Smooth muscle cell (in vitro differentiated cells): ENCODE measurements at regions not wholly inside any gene's neighbourhood (a gene's known extent, or its start where the extent isn't known, plus 50 kb on each side); places are given as distances from the start of the nearest gene placed in this dataset.
A peak's percentile ranks its signal among the peaks of the same experiment; 100 is the strongest.

Source experiments
- DNase-seq: peaks from one replicate; lab custom pipeline; 2025; ENCODE audit not compliant: unreplicated experiment; lab: John Stamatoyannopoulos, UW
- H2AFZ ChIP-seq: fragments of 200-600 bp; sonication (generic); 2 replicates; pipeline ENCODE4 v1.6.0; 2016; ENCODE audit warnings: antibody characterized with exemption, low read depth, mild to moderate bottlenecking
- H3F3A ChIP-seq: fragments of 200-600 bp; sonication (generic); 2 replicates; pipeline ENCODE4 v1.6.0; 2017; ENCODE audit warnings: antibody characterized with exemption, low read depth
- H3K27ac ChIP-seq: fragments of 200-600 bp; sonication (generic); 2 replicates; pipeline ENCODE4 v1.5.1; 2016; ENCODE audit warnings: low read depth, mild to moderate bottlenecking
- H3K27me3 ChIP-seq: fragments of 200-600 bp; sonication (generic); 2 replicates; pipeline ENCODE4 v1.6.1; 2016; ENCODE audit warnings: low read depth, mild to moderate bottlenecking
- H3K36me3 ChIP-seq: fragments of 200-600 bp; sonication (generic); 2 replicates; pipeline ENCODE4 v1.5.1; 2016; ENCODE audit warnings: low read depth
- H3K4me1 ChIP-seq: fragments of 200-600 bp; sonication (generic); 2 replicates; pipeline ENCODE4 v1.5.1; 2016; ENCODE audit warnings: low read depth
- H3K4me2 ChIP-seq: fragments of 200-600 bp; sonication (generic); 2 replicates; pipeline ENCODE4 v1.6.0; 2016; ENCODE audit warnings: mild to moderate bottlenecking
- H3K4me3 ChIP-seq: fragments of 200-600 bp; sonication (generic); 2 replicates; pipeline ENCODE4 v1.5.1; 2016; ENCODE audit warnings: mild to moderate bottlenecking
- H3K79me2 ChIP-seq: fragments of 200-600 bp; sonication (generic); 2 replicates; pipeline ENCODE4 v1.6.0; 2016; ENCODE audit warnings: low read depth, mild to moderate bottlenecking
- H3K9ac ChIP-seq: fragments of 200-600 bp; sonication (generic); 2 replicates; pipeline ENCODE4 v1.6.0; 2016; ENCODE audit warnings: low read depth
- H3K9me3 ChIP-seq: fragments of 200-600 bp; sonication (generic); replicated peaks from 2 replicates; pipeline ENCODE4 v1.5.1; 2016; ENCODE audit warnings: low read depth
- H4K20me1 ChIP-seq: fragments of 200-600 bp; sonication (generic); 2 replicates; pipeline ENCODE4 v1.6.0; 2016; ENCODE audit warnings: low read depth
- CTCF ChIP-seq: fragments of 200-600 bp; sonication (generic); IDR thresholded peaks from 2 replicates; pipeline ENCODE4 v1.5.1; 2017; ENCODE audit warnings: borderline replicate concordance, mild to moderate bottlenecking, antibody characterized with exemption; ENCODE audit not compliant: insufficient read depth, poor library complexity, severe bottlenecking
- WGBS: methylation state at CpG from one replicate; pipeline ENCODE4 v1.1.7; 2016; ENCODE audit warnings: low lambda C conversion rate; 5-methylcytosine and 5-hydroxymethylcytosine counted together

GRCh38 chr10:2913474-2913873, 153.9 kb upstream of the PFKP start:
- no peaks in the 10 kb centered on the region for H3K9me3 ChIP-seq
- H4K20me1 ChIP-seq = no peaks in the 10 kb centered on the region
- H2AFZ ChIP-seq = no peak overlapping the region
- peaks cover 5% of the 10 kb centered on the region for H3K4me1 ChIP-seq
- H3F3A ChIP-seq = no peaks in the 10 kb centered on the region
- no peak overlapping the region for H3K4me3 ChIP-seq
- H3K27ac ChIP-seq = no peak overlapping the region
- H3K36me3 ChIP-seq = no peaks in the 10 kb centered on the region
- no peak overlapping the region for H3K9ac ChIP-seq
- no peaks in the 10 kb centered on the region for H3K27me3 ChIP-seq
- no peak for TF ChIP-seq CTCF
- DNase-seq = no peak
- 88% methylated on average over 4 of the region's 4 CpGs for WGBS
- no peaks in the 10 kb centered on the region for H3K79me2 ChIP-seq
- no peak overlapping the region for H3K4me2 ChIP-seq

DNA sequence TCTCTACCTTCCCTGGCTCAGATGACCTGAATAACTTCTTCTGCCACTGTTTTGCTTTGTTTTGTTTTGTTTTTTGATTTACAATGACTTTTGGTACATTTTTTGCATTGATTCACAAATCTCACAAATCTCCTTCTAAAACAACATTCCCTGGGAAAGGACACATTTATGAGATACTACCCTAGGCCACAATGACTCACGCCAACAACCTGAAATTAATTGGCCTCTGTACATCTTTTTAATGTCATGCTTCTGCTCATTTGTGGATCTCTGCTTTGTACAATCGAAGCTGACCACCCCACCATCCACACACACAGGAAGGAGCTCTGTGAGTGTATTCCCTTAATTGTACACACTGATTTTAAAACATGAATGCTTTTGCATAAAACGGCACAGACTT, 156.7 kb upstream of the PFKP start:
- H3K36me3 ChIP-seq = no peaks in the 10 kb centered on the region
- H3K4me3 ChIP-seq = no peak overlapping the region
- H3K27me3 ChIP-seq = no peaks in the 10 kb centered on the region
- no peaks in the 10 kb centered on the region for H3K9me3 ChIP-seq
- H3K79me2 ChIP-seq = no peaks in the 10 kb centered on the region
- DNase-seq = no peak
- H3K27ac ChIP-seq = no peak overlapping the region
- no peak overlapping the region for H3K9ac ChIP-seq
- no peaks in the 10 kb centered on the region for H3F3A ChIP-seq
- WGBS = 66% methylated on average over 3 of the region's 3 CpGs
- no peaks in the 10 kb centered on the region for H3K4me1 ChIP-seq
- H3K4me2 ChIP-seq = no peak overlapping the region
- H2AFZ ChIP-seq = no peak overlapping the region
- TF ChIP-seq CTCF = no peak
- H4K20me1 ChIP-seq = no peaks in the 10 kb centered on the region

DNA sequence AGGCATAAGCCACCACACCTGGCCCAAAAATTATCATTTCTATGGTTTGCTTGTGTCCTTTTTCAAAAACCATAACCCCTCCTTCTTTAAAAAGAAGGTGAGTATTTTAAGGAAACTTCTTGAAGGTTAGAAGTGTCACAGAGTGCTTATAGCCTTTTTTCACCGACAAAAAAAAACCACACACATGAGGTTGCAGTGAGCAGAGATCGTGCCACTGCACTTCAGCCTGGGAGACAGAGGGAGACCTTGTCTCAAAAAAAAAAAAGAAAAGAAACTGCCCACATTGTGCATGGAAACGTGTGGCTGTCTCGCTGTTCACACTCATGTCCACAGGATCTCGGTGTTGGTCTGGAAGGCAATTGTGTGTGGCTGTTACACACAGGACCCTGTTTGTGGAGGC, 157.4 kb upstream of the PFKP start:
- no peak overlapping the region for H3K9ac ChIP-seq
- TF ChIP-seq CTCF = no peak
- 82% methylated on average over 5 of the region's 5 CpGs for WGBS
- no peaks in the 10 kb centered on the region for H3K36me3 ChIP-seq
- H3K4me3 ChIP-seq = no peak overlapping the region
- no peaks in the 10 kb centered on the region for H3K27me3 ChIP-seq
- H3K4me1 ChIP-seq = no peaks in the 10 kb centered on the region
- peak overlapping the region; percentile 62 for H3K27ac ChIP-seq
- H2AFZ ChIP-seq = no peak overlapping the region
- no peaks in the 10 kb centered on the region for H4K20me1 ChIP-seq
- no peaks in the 10 kb centered on the region for H3K79me2 ChIP-seq
- no peaks in the 10 kb centered on the region for H3K9me3 ChIP-seq
- H3F3A ChIP-seq = no peaks in the 10 kb centered on the region
- H3K4me2 ChIP-seq = no peak overlapping the region
- no peak for DNase-seq

DNA sequence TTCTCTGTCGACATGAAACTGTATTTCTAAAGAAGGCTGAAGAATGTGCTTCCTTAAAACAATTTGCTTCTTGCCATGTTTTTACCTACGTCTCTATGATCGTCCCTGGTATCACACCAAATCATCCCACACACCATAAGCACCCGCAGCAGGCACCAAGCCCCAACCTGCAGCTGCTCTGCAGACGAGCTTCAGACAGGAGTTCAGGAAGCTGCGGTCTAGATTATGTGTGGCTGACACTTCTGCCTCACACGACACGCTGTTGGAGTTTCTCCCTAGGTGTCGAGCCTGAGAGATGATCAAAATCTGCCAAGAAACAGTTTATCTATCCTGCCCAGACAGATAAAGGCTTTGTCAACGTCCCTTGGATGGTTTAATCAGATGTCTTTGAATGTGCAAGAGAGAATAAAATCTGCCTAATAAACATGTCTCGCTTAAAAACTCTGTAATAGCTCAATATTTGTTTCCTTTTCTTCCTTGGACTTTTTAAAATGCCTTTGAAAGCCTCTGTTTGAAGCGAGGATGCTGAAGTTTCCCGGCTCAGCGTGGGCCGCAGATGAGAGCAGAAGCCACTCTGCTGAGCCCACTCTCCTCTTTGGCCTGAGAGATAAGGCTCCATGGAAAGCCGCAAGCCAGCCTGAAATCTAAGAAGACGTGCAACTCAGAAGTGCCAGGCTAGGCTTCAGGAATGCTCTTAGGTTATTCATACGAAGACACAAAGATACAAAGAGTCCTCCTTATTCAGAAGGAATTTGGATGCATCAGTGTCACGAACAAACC, 158.3 kb upstream of the PFKP start:
- H3K27me3 ChIP-seq = peaks cover 7% of the 10 kb centered on the region
- no peak for DNase-seq
- H3K9me3 ChIP-seq = no peaks in the 10 kb centered on the region
- no peak overlapping the region for H3K4me3 ChIP-seq
- WGBS = 51% methylated on average over 19 of the region's 19 CpGs
- H3K9ac ChIP-seq = no peak overlapping the region
- H3K79me2 ChIP-seq = no peaks in the 10 kb centered on the region
- no peaks in the 10 kb centered on the region for H4K20me1 ChIP-seq
- peak overlapping the region; percentile 62 for H3K27ac ChIP-seq
- no peaks in the 10 kb centered on the region for H3K36me3 ChIP-seq
- H3K4me1 ChIP-seq = no peaks in the 10 kb centered on the region
- no peaks in the 10 kb centered on the region for H3F3A ChIP-seq
- peak overlapping the region; percentile 20 for H3K4me2 ChIP-seq
- TF ChIP-seq CTCF = no peak
- no peak overlapping the region for H2AFZ ChIP-seq
